Activated naive CD8-positive, alpha-beta T cell treated with anti-CD3 and anti-CD28 coated beads, Interleukin-2, amount 10 ng/mL, durations not matched to agents 7 days and 5 days (primary cell): ENCODE measurements at regions not wholly inside any gene's neighbourhood (a gene's known extent, or its start where the extent isn't known, plus 50 kb on each side); places are given as distances from the start of the nearest gene placed in this dataset.

Source experiments
- ATAC-seq: fragments of 150-1000 bp; cut with Tn5 transposase; one replicate; pipeline ENCODE4 v1.10.0; 2021; ENCODE audit warnings: low read depth, moderate library complexity
- POLR2A ChIA-PET: fragments of 350-600 bp; sonication (Branson Sonifier 250); formaldehyde crosslinking; loops from one replicate; lab custom pipeline; 2021; ENCODE audit warnings: antibody characterized with exemption; lab: Charles Lee
- DNase-seq: peaks from one replicate; pipeline ENCODE4 v3.0.0; 2021
- H3K27ac Mint-ChIP-seq: one replicate; pipeline ENCODE4 v1.8.0; 2022; ENCODE audit warnings: mild to moderate bottlenecking, mixed read lengths
- H3K27me3 Mint-ChIP-seq: one replicate; pipeline ENCODE4 v1.8.0; 2022; ENCODE audit warnings: mild to moderate bottlenecking, moderate library complexity, mixed read lengths
- H3K36me3 Mint-ChIP-seq: one replicate; pipeline ENCODE4 v1.8.0; 2021; ENCODE audit warnings: mild to moderate bottlenecking, mixed read lengths
- H3K4me1 Mint-ChIP-seq: one replicate; pipeline ENCODE4 v1.8.0; 2021; ENCODE audit warnings: mixed read lengths
- H3K4me3 Mint-ChIP-seq: one replicate; pipeline ENCODE4 v1.8.0; 2022; ENCODE audit warnings: mild to moderate bottlenecking, moderate library complexity, mixed read lengths
- H3K9me3 Mint-ChIP-seq: one replicate; pipeline ENCODE4 v1.8.0; 2021; ENCODE audit warnings: mixed read lengths

- H3K4me1 Mint-ChIP-seq: peaks cover 54% of the 10 kb centered on the region
- no peak overlapping the region for H3K4me3 Mint-ChIP-seq
- POLR2A ChIA-PET: interaction anchor here (0.9 kb wide), 1 partner anchor 127 kb away, joined by 3 read pairs; no protein-coding TSS in a partner anchor
- H3K27ac Mint-ChIP-seq: no peak overlapping the region
- no peaks in the 10 kb centered on the region for H3K27me3 Mint-ChIP-seq
- H3K36me3 Mint-ChIP-seq: peaks cover 5% of the 10 kb centered on the region
- DNase-seq (no peak), ATAC-seq (no peak)
- no peaks in the 10 kb centered on the region for H3K9me3 Mint-ChIP-seq
Observed at GRCh38 chr7:131233193-131233592, 94.5 kb upstream of the MKLN1 start.

DNA sequence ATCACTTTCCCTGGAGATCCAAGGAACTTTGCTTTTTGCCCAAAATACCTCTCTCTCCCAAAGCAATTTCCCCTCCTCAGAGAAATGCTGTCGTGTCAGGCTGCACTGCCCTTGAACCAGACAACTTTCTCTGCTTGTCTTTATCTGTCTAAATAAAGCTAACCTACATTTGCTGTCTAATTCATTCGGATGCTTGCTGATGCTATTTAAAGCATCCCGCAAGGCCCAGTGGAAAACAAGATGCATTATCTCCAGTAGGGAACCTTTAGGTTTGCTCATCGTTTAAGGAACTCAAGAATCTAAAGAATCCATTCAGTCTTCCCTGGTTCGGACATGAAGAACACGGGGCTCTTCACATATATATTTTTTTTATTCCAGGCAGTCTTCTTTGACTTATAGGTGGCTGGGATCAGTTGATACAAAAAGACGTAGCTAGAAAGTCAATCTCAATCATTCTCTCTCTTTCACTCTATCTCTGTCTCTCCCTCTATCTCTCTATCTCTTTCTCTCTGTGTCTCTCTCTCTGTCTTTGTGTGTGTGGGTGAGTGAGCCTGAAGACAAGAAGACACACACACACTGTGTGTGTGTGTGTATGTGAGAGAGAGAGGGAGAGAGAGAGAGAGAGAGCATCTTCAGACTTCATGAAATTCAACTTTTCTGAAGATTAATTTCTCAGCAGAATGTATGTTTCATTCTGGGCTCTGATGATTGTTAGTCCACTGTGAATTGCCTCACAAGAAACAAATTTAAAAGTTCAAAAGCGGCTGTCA is 92.8 kb upstream of the MKLN1 start:
- Mint-ChIP-seq H3K4me3 (no peak overlapping the region), H3K9me3 (no peaks in the 10 kb centered on the region), H3K36me3 (peaks cover 5% of the 10 kb centered on the region), H3K27ac (peak overlapping the region; percentile 90), H3K4me1 (peaks cover 57% of the 10 kb centered on the region), H3K27me3 (no peaks in the 10 kb centered on the region)
- POLR2A ChIA-PET: interaction anchor here (0.9 to 3.8 kb wide), 5 partner anchors 44 to 128 kb away, joined by 3 to 24 read pairs (median 3); no protein-coding TSS in a partner anchor
- ATAC-seq (no peak), DNase-seq (no peak)

- Mint-ChIP-seq H3K4me3 (peak overlapping the region; percentile 60), H3K27ac (peak overlapping the region; percentile 90), H3K4me1 (peaks cover 53% of the 10 kb centered on the region), H3K27me3 (no peaks in the 10 kb centered on the region), H3K36me3 (peaks cover 5% of the 10 kb centered on the region), H3K9me3 (no peaks in the 10 kb centered on the region)
- peak; percentile 70 for ATAC-seq
- POLR2A ChIA-PET: interaction anchor here (0.6 to 3.8 kb wide), 5 partner anchors 45 to 1184 kb away, joined by 3 to 24 read pairs (median 3); partner anchors contain the start of gene ZC3HC1
- DNase-seq: peak; percentile 54
Observed at GRCh38 chr7:131235489-131236317, 92.0 kb upstream of the MKLN1 start.

DNA sequence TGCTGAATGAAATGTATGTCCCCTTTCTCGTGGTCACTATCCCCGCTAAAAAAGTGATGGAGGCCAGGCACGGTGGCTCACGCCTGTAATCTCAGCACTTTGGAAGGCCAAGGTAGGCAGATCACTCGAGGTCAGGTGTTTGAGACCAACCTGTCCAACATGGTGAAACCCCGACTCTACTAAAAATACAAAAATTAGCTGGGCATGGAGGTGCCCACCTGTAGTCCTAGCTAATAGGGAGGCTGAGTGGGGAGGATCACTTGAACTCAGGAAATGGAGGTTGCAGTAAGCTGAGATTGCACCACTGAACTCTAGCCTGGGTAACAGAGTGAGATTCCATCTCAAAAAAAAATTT is 91.4 kb upstream of the MKLN1 start:
- H3K4me1 Mint-ChIP-seq: peaks cover 49% of the 10 kb centered on the region
- ATAC-seq: no peak
- POLR2A ChIA-PET: interaction anchor here (0.7 to 3.8 kb wide), 5 partner anchors 45 to 178 kb away, joined by 3 to 24 read pairs (median 3); no protein-coding TSS in a partner anchor
- no peak for DNase-seq
- peaks cover 5% of the 10 kb centered on the region for H3K36me3 Mint-ChIP-seq
- no peaks in the 10 kb centered on the region for H3K9me3 Mint-ChIP-seq
- H3K27ac Mint-ChIP-seq: peak overlapping the region; percentile 90
- H3K27me3 Mint-ChIP-seq: no peaks in the 10 kb centered on the region
- H3K4me3 Mint-ChIP-seq: no peak overlapping the region

DNA sequence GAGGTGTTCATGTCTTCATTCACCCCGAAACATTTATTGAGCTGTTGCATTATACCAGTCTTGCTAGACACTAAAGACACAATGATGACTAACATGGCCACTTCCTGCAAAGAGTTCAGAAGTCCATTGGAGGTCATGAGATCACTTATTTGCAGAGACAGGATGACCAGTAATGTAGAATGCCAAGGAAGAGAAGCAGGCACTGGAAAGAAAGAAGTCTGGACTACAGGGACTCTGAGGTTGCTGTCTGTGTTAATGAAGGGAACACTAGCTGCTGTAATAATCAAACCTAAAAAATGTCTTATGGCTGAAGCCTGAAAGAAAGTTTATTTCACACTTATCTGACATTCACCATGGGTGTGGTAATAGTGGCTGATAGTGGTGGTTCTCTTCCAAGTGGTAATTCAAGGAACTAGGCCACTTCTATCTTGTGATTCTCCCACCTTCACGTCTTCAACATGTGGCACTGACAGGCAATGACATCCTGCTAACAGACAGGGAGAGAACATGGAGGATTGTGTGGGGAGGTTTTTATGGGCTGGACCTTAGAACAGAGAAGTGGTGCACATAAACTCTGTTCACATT is 89.2 kb upstream of the MKLN1 start:
- POLR2A ChIA-PET: interaction anchor here (3.8 kb wide), 1 partner anchor 132 kb away, joined by 24 read pairs; no protein-coding TSS in a partner anchor
- Mint-ChIP-seq H3K27me3 (no peaks in the 10 kb centered on the region), H3K9me3 (no peaks in the 10 kb centered on the region), H3K27ac (peak overlapping the region; percentile 70), H3K4me1 (peaks cover 43% of the 10 kb centered on the region), H3K36me3 (peaks cover 2% of the 10 kb centered on the region), H3K4me3 (no peak overlapping the region)
- ATAC-seq: peak; percentile 41
- no peak for DNase-seq

- POLR2A ChIA-PET: no interaction called here
- Mint-ChIP-seq H3K36me3 (no peaks in the 10 kb centered on the region), H3K27ac (no peak overlapping the region), H3K27me3 (no peaks in the 10 kb centered on the region), H3K4me1 (peaks cover 26% of the 10 kb centered on the region), H3K4me3 (no peak overlapping the region), H3K9me3 (no peaks in the 10 kb centered on the region)
- ATAC-seq (no peak), DNase-seq (no peak)
Observed at GRCh38 chr7:131241386-131241785, 86.3 kb upstream of the MKLN1 start.

GRCh38 chr7:131242123-131242650 is 85.5 kb upstream of the MKLN1 start:
- Mint-ChIP-seq H3K4me1 (peaks cover 18% of the 10 kb centered on the region), H3K27ac (no peak overlapping the region), H3K36me3 (no peaks in the 10 kb centered on the region), H3K4me3 (no peak overlapping the region), H3K27me3 (peaks cover 2% of the 10 kb centered on the region), H3K9me3 (no peaks in the 10 kb centered on the region)
- POLR2A ChIA-PET: no interaction called here
- ATAC-seq: no peak
- no peak for DNase-seq

- DNase-seq: no peak
- H3K27ac Mint-ChIP-seq: no peak overlapping the region
Observed at GRCh38 chr7:131244259-131244852, 83.3 kb upstream of the MKLN1 start.

DNA sequence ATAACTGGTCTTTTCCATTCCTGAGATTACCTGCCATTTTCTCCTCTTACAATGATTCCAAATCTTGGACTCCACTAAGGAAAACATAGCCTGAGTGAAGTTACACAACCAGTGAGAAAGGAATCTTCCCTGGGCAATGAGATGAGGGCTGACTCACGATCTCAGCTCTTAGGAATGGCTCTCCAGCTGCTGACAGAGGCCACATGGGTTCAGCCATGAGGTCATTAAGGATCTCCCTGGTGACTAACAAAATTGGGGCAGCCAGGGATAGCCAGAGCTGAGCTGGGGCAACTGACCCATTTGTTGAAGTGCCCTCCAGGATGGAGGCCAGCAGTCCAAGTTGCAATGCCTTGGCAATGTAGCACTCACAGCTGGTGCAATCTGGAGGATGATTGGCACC is 78.7 kb upstream of the MKLN1 start:
- H3K27me3 Mint-ChIP-seq: peaks cover 4% of the 10 kb centered on the region
- DNase-seq: no peak

More at GRCh38 chr7:131244259-131244852, 83.3 kb upstream of the MKLN1 start:
- no peaks in the 10 kb centered on the region for H3K9me3 Mint-ChIP-seq
- POLR2A ChIA-PET: no interaction called here
- H3K36me3 Mint-ChIP-seq: no peaks in the 10 kb centered on the region
- no peak for ATAC-seq
- peaks cover 4% of the 10 kb centered on the region for H3K27me3 Mint-ChIP-seq
- H3K4me1 Mint-ChIP-seq: peaks cover 1% of the 10 kb centered on the region
- no peak overlapping the region for H3K4me3 Mint-ChIP-seq

GRCh38 chr7:131249483-131249882 is 78.2 kb upstream of the MKLN1 start:
- POLR2A ChIA-PET: no interaction called here

More for the DNA sequence above, 78.7 kb upstream of the MKLN1 start:
- H3K4me1 Mint-ChIP-seq: peaks cover 1% of the 10 kb centered on the region
- peaks cover 5% of the 10 kb centered on the region for H3K9me3 Mint-ChIP-seq
- POLR2A ChIA-PET: no interaction called here
- H3K36me3 Mint-ChIP-seq: no peaks in the 10 kb centered on the region
- no peak overlapping the region for H3K4me3 Mint-ChIP-seq
- no peak overlapping the region for H3K27ac Mint-ChIP-seq
- no peak for ATAC-seq

GRCh38 chr7:131250331-131250730 is 77.3 kb upstream of the MKLN1 start:
- peaks cover 14% of the 10 kb centered on the region for H3K9me3 Mint-ChIP-seq
- H3K36me3 Mint-ChIP-seq: peaks cover 5% of the 10 kb centered on the region
- peaks cover 4% of the 10 kb centered on the region for H3K4me1 Mint-ChIP-seq
- DNase-seq: no peak
- peaks cover 4% of the 10 kb centered on the region for H3K27me3 Mint-ChIP-seq
- POLR2A ChIA-PET: interaction anchor here (0.6 kb wide), 1 partner anchor 10 kb away, joined by 3 read pairs; no protein-coding TSS in a partner anchor
- no peak overlapping the region for H3K4me3 Mint-ChIP-seq
- no peak overlapping the region for H3K27ac Mint-ChIP-seq
- no peak for ATAC-seq

More at GRCh38 chr7:131249483-131249882, 78.2 kb upstream of the MKLN1 start:
- peaks cover 4% of the 10 kb centered on the region for H3K27me3 Mint-ChIP-seq
- H3K9me3 Mint-ChIP-seq: peaks cover 9% of the 10 kb centered on the region
- no peak overlapping the region for H3K4me3 Mint-ChIP-seq
- peaks cover under 1% of the 10 kb centered on the region for H3K36me3 Mint-ChIP-seq
- no peak overlapping the region for H3K27ac Mint-ChIP-seq
- H3K4me1 Mint-ChIP-seq: peaks cover 4% of the 10 kb centered on the region
- ATAC-seq (no peak), DNase-seq (no peak)

DNA sequence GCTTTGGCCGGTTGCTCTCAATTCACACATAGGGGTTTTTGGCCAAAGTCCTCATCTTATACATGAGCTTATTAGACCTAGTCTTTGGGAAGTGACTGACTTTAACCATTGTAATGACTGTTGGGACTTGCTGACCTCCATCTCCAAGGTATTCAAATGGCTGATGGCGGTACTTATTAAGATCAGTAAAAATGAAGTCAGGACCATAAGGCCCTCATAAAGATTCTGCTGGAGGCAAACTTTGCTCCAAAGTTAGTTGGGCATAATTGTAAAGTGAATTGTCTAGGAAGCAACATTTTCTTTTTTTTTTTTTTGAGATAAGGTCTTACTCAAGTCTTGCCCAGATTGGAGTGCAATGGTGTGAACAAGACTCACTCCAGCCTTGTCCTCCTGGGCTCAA is 76.3 kb upstream of the MKLN1 start:
- Mint-ChIP-seq H3K4me1 (peaks cover 4% of the 10 kb centered on the region), H3K27ac (no peak overlapping the region), H3K36me3 (peaks cover 5% of the 10 kb centered on the region), H3K9me3 (peaks cover 15% of the 10 kb centered on the region), H3K4me3 (no peak overlapping the region), H3K27me3 (peaks cover 5% of the 10 kb centered on the region)
- DNase-seq (no peak), ATAC-seq (no peak)
- POLR2A ChIA-PET: no interaction called here
